ENCODE measurements at regions not wholly inside any gene's neighbourhood (a gene's known extent, or its start where the extent isn't known, plus 50 kb on each side); places are given as distances from the start of the nearest gene placed in this dataset.
"Not testable (repeated sequence)": the region's sequence is repeated elsewhere in the genome, so short reads cannot be mapped to it uniquely, and the experiment has no call there.

GRCh38 chr5:126097876-126098275 is 325.3 kb upstream of the GRAMD2B start:
- DNase-seq, result no peak

- no peak for DNase-seq
These were observed 324.7 kb upstream of the GRAMD2B start for GRCh38 chr5:126098330-126099017.

- DNase-seq, result peak; percentile 14
These were observed 324.1 kb upstream of the GRAMD2B start for GRCh38 chr5:126099077-126099476.

GRCh38 chr5:126100767-126101166 is 322.4 kb upstream of the GRAMD2B start:
- no peak for DNase-seq

- DNase-seq, result no peak
These were observed 321.3 kb upstream of the GRAMD2B start for GRCh38 chr5:126101901-126102300.

GRCh38 chr5:126103050-126103449 is 320.2 kb upstream of the GRAMD2B start:
- no peak for DNase-seq

- DNase-seq, result no peak
These were observed 319.3 kb upstream of the GRAMD2B start for GRCh38 chr5:126103868-126104267.

- no peak for DNase-seq
These were observed 318.9 kb upstream of the GRAMD2B start for GRCh38 chr5:126104341-126104740.

- peak; percentile 21 for DNase-seq
These were observed 318.3 kb upstream of the GRAMD2B start for GRCh38 chr5:126104951-126105350.

GRCh38 chr5:126106029-126106428 is 317.2 kb upstream of the GRAMD2B start:
- DNase-seq, result no peak

GRCh38 chr5:126107381-126107780 is 315.8 kb upstream of the GRAMD2B start:
- no peak for DNase-seq

GRCh38 chr5:126108470-126108869 is 314.7 kb upstream of the GRAMD2B start:
- peak; percentile 87 for DNase-seq

GRCh38 chr5:126115059-126115629 is 308.1 kb upstream of the GRAMD2B start:
- no peak for DNase-seq

- DNase-seq, result peak; percentile 79
These were observed 306.2 kb upstream of the GRAMD2B start for GRCh38 chr5:126117044-126117443.

GRCh38 chr5:126119887-126120442 is 303.2 kb upstream of the GRAMD2B start:
- peak; percentile 23 for DNase-seq

- no peak for DNase-seq
These were observed 302.3 kb upstream of the GRAMD2B start for GRCh38 chr5:126120939-126121338.

- peak; percentile 18 for DNase-seq
These were observed 300.3 kb upstream of the GRAMD2B start for GRCh38 chr5:126122942-126123341.

- peak; percentile 72 for DNase-seq
These were observed 298.4 kb upstream of the GRAMD2B start for GRCh38 chr5:126124706-126125345.

- no peak for DNase-seq
These were observed 297.8 kb upstream of the GRAMD2B start for GRCh38 chr5:126125407-126125806.

- DNase-seq, result no peak
These were observed 296.6 kb upstream of the GRAMD2B start for GRCh38 chr5:126126574-126126973.

GRCh38 chr5:126127371-126127770 is 295.8 kb upstream of the GRAMD2B start:
- not testable (repeated sequence) for DNase-seq

GRCh38 chr5:126129431-126129830 is 293.8 kb upstream of the GRAMD2B start:
- no peak for DNase-seq

GRCh38 chr5:126133424-126133823 is 289.8 kb upstream of the GRAMD2B start:
- DNase-seq, result no peak

GRCh38 chr5:126137891-126138280 is 285.3 kb upstream of the GRAMD2B start:
- peak; percentile 38 for DNase-seq
